ENCODE measurements at regions not wholly inside any gene's neighbourhood (a gene's known extent, or its start where the extent isn't known, plus 50 kb on each side); places are given as distances from the start of the nearest gene placed in this dataset.

- WGBS, result 76% methylated on average over 7 of the region's 7 CpGs
Measured at GRCh38 chr3:13935494-13936094, 55.7 kb upstream of the WNT7A start.

More at GRCh38 chr3:13935494-13936094, 55.7 kb upstream of the WNT7A start:
- no peaks in the 10 kb centered on the region for H3K4me1 ChIP-seq (ENCODE audit: control insufficient read depth in 4 of 4, insufficient read depth in 4 of 4, low read length in 3 of 4)
- no peak for DNase-seq (ENCODE audit: low spot score)
- peaks cover 0 to 5% (median 0%) of the 10 kb centered on the region in 4 donors for H3K27me3 ChIP-seq (ENCODE audit: control insufficient read depth in 4 of 4, insufficient read depth in 4 of 4, low read length in 3 of 4)
- H3K9me3 ChIP-seq (ENCODE audit: control insufficient read depth in 4 of 4, low read length in 3 of 4), result peaks cover 0 to 8% (median 5%) of the 10 kb centered on the region in 4 donors
- TF ChIP-seq NR2F2 (IDR thresholded peaks at IDR 0.05) (no peak), MAX (IDR thresholded peaks at IDR 0.05) (no peak), EGR1 (IDR thresholded peaks at IDR 0.05; ENCODE audit: low read depth in 2 of 2) (no peak), RXRA (IDR thresholded peaks at IDR 0.05) (no peak), HNF4A (conservative IDR thresholded peaks at IDR 0.05) (no peak), SP1 (IDR thresholded peaks at IDR 0.05) (no peak), TAF1 (conservative IDR thresholded peaks at IDR 0.05) (no peak), HNF4G (IDR thresholded peaks at IDR 0.05) (no peak), GABPA (IDR thresholded peaks at IDR 0.05 in 1 of 2, conservative IDR thresholded peaks at IDR 0.05 in 1 of 2) (no peak), FOXA1 (IDR thresholded peaks at IDR 0.05) (no peak), JUND (IDR thresholded peaks at IDR 0.05) (no peak), FOXA2 (IDR thresholded peaks at IDR 0.05) (no peak), ZBTB33 (IDR thresholded peaks at IDR 0.05) (no peak), REST (IDR thresholded peaks at IDR 0.05) (no peak), YY1 (IDR thresholded peaks at IDR 0.05) (no peak), CTCF (IDR thresholded peaks at IDR 0.05; ENCODE audit: low read depth, low read length, missing input control) (no peak), RAD21 (IDR thresholded peaks at IDR 0.05) (no peak)
- TF ChIP-seq, protein P1, sequence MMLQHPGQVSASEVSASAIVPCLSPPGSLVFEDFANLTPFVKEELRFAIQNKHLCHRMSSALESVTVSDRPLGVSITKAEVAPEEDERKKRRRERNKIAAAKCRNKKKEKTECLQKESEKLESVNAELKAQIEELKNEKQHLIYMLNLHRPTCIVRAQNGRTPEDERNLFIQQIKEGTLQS (IDR thresholded peaks at IDR 0.05), result no peak
- no peak overlapping the region for H3K9ac ChIP-seq (ENCODE audit: low read depth in 1 of 2, low read length in 2 of 2)
- no peaks in the 10 kb centered on the region for H3K36me3 ChIP-seq (ENCODE audit: control insufficient read depth in 4 of 4, insufficient read depth in 3 of 4, low read depth in 1 of 4, low read length in 3 of 4)
- no peak overlapping the region for H3K27ac ChIP-seq (ENCODE audit: low read depth in 1 of 2, low read length in 2 of 2)
- H3K4me3 ChIP-seq (ENCODE audit: low read depth in 1 of 3, low read length in 3 of 3), result no peak overlapping the region
